ENCODE measurements at regions not wholly inside any gene's neighbourhood (a gene's known extent, or its start where the extent isn't known, plus 50 kb on each side); places are given as distances from the start of the nearest gene placed in this dataset.

GRCh38 chr6:167662075-167662880, 164.4 kb upstream of the AFDN start:
- TF ChIP-seq POLR2A (IDR thresholded peaks at IDR 0.05; ENCODE audit: low read depth, low read length) (no peak), MYC (IDR thresholded peaks at IDR 0.05; ENCODE audit: low read depth, low read length) (no peak), POLR2AphosphoS5 (IDR thresholded peaks at IDR 0.05; ENCODE audit: insufficient read depth, low read depth, low read length) (no peak)
- TF ChIP-seq, protein P1, sequence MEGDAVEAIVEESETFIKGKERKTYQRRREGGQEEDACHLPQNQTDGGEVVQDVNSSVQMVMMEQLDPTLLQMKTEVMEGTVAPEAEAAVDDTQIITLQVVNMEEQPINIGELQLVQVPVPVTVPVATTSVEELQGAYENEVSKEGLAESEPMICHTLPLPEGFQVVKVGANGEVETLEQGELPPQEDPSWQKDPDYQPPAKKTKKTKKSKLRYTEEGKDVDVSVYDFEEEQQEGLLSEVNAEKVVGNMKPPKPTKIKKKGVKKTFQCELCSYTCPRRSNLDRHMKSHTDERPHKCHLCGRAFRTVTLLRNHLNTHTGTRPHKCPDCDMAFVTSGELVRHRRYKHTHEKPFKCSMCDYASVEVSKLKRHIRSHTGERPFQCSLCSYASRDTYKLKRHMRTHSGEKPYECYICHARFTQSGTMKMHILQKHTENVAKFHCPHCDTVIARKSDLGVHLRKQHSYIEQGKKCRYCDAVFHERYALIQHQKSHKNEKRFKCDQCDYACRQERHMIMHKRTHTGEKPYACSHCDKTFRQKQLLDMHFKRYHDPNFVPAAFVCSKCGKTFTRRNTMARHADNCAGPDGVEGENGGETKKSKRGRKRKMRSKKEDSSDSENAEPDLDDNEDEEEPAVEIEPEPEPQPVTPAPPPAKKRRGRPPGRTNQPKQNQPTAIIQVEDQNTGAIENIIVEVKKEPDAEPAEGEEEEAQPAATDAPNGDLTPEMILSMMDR (IDR thresholded peaks at IDR 0.05; ENCODE audit: extremely low read depth in 1 of 2, insufficient read depth in 1 of 2, low read depth in 1 of 2, low read length in 2 of 2), result no peak

Data from endothelial cell of umbilical vein (primary cell).